Renal cortex interstitium (tissue), 11 donors: ENCODE measurements at regions not wholly inside any gene's neighbourhood (a gene's known extent, or its start where the extent isn't known, plus 50 kb on each side); places are given as distances from the start of the nearest gene placed in this dataset.
"Not testable (repeated sequence)": the region's sequence is repeated elsewhere in the genome, so short reads cannot be mapped to it uniquely, and the experiment has no call there.

Experiments used
- DNase-seq, 11 donors: peaks; one replicate each; pipeline ENCODE4 v3.0.0-alpha.2; 2013; ENCODE audit warnings: low read depth in 9 of 11, low spot score in 4 of 11; ENCODE audit errors: extremely low read depth in 1 of 11

DNA sequence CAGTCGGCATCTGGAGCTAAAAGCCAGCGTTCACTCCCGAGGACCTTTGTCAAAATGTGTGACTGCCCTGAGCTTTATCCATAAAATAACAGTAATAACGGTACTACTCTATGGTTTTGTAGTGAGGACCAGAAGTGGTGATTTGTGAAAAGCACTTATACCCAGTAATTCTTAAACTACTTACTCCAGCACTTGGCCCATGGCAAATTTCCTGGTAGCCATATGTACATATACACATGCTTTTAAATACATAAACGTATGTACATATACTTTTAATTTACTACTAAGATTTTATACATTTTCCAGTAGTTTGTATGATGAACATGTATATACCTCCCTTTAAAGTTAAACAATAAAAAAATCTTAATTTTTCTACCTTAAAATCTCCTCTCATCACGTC is 163.8 kb upstream of the TMEM132C start:
- no peak for DNase-seq

DNA sequence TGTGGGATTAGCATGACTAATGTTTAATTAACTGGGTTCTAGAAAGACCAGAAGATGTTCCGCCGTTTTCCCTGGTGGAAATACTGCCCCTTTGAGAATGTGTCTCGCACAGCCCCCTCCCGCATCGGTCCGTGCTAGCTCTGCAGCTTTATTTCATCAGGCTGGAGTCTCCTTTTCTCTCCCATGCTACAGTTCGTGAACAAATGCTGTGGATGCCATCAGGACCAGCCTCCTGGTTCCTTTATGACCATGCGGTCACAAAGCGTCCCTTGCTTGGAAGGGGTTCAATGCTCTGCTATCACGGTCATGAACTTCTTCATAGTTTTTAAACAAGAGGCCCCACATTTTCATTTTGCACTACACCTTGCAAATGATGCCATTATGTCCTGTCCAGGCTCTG is 157.7 kb upstream of the TMEM132C start:
- no peak for DNase-seq

DNA sequence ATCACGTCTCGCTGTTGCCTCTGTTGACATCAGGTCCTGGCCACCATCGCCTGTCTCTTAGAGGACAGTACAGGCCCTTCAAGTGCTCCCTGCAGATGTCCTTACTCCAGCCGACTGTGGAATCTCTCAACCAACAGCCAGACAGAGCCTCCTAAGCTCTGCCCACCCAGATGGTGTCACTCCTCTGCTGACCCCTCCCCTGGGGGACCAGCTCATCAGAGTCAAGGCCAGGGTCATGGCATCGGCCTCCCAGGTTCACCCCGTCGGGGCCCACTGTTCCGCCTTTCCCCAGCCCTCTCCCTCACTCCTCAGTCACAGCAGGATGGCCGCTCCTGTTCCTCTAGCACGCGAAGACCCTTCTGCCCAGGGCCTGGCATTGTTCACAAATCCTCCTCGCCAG is 157.3 kb upstream of the TMEM132C start:
- no peak for DNase-seq

DNA sequence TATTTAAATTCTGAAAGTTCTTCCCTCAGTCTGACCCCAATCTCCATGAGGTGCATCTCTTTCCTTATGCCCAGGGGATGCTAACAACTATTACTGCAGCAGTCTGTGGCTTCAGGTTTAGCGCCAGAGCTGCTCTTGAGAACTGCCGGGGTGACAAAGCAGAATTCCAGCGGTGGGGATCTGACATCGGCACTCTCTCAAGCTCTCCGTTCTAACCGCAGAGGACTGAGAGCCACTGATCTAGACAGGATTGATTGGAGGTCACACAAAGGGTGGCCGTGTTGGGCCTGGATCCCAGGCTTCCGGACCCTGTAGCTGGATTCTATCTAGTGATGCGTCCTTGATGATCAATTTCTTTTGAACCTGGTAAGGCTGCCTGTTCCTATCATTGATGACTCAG is 155.6 kb upstream of the TMEM132C start:
- DNase-seq = no peak

DNA sequence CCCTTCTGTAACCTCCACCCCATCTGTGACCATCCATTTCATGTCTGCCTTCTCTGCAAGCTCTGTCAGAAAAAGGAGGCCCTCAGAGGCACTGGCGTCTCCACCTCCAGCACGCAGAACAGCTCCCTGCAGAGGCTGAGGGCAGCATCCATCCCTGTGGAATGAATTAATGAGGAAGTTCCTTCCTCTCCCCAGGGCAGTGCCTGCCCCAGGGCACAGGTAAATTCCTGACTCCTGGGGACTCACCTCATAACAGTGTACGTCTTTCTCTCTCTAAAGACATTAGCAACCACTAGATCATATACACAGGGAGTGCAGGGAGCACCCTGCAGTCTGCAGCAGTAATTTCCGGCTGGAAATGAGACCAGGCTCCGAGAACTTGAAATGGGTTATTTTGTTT is 155.0 kb upstream of the TMEM132C start:
- no peak for DNase-seq

DNA sequence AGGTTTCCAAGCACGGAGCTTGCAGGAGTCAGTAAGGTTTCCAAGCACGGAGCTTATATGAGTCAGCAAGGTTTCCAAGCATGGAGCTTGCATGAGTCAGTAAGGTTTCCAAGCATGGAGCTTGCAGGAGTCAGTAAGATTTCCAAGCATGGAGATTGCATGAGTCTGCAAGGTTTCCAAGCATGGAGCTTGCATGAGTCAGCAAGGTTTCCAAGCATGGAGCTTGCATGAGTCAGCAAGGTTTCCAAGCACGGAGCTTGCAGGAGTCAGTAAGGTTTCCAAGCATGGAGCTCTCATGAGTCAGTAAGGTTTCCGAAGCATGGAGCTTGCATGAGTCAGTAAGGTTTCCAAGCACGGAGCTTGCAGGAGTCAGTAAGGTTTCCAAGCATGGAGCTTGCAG is 153.7 kb upstream of the TMEM132C start:
- DNase-seq = not testable (repeated sequence)

DNA sequence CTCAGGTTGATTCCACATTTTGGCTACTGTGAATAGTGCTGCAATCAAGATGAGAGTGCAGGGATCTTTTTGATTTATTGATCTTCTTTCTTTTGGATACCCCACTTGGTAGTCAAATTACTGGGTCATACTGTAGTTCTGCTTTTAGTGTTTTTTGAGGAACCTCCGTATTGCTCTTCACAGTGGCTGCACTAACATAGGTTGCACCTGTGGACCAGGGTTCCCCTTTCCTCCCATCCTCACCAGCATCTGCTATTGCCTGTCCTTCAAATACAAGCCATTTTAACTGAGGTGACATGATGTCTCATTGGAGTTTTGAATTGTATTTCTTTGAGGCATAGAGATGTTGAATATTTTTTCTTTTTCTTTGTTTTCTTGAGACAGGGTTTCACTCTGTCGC is 152.5 kb upstream of the TMEM132C start:
- DNase-seq = no peak

DNA sequence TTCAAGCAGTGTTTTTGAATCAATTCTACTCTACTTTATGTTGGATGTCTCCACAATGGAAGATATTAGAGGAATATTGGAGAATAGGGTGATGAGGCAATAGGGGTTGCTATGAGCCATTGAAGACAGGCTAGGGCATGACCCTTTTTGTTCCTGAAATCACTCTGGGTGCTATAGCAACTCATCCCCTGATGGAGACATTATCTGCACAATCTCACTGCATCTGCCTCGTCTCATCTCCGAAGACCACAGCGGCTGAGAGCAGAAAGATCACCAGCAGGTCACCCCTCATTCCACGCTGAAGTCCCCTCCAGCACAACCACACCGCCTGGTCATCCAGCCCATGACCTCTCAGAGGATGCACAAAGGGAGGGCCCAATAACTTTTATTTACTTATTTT is 150.4 kb upstream of the TMEM132C start:
- no peak for DNase-seq

DNA sequence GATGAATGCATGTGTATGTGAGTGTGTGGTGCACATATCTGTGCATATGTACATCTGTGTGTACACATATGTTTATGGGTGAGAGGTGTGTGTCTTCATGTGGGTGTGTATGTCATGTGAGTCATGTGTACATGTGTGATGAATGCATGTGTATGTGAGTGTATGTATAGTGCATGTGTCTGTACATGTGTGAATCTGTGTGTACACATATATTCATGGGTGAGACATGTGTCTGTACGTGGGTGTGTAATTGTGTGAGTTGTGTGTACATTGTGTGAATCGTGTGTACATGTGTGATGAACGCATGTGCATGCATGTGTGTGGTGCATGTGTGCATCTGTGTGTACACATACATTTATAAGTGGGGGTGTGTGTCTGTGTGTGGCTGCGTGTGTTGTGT is 146.9 kb upstream of the TMEM132C start:
- DNase-seq = no peak

DNA sequence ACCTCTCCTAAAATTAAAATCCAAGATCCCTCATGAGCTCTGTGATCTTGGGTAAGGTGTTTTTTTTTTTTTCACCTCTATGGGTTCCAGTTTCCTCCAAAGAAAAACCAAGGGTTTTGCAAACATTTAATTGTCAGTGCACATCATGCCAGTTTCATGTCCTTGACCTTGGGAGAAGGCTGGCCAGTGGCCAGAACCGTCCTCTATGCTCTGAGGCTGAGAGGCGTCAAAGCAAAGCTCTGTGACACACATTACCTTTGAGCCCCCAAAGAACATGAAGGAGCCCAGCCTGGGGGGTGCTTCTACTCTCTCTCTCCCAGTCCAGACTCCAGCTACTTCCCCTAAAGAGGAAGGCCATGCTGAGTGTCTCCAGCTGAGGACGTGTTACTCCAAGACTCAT is 145.5 kb upstream of the TMEM132C start:
- DNase-seq = no peak

DNA sequence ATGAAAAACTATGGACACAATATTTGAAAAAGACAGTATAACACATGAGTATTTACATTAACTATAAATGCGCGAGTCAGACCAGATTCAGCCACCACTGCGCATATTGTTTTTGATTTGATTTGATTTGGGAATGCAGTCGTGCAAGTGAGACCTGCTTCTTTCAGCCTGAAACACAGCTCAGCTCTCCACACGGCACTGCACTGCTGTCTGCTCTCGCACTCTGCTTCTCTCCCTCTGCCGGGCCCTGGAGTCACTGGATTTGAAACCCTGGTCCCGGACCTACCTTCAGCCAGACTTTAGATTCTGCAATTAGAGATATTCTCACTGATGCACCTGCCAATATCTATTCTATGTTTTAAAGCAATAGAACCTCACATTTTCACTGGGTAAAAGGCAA is 143.9 kb upstream of the TMEM132C start:
- DNase-seq = no peak

DNA sequence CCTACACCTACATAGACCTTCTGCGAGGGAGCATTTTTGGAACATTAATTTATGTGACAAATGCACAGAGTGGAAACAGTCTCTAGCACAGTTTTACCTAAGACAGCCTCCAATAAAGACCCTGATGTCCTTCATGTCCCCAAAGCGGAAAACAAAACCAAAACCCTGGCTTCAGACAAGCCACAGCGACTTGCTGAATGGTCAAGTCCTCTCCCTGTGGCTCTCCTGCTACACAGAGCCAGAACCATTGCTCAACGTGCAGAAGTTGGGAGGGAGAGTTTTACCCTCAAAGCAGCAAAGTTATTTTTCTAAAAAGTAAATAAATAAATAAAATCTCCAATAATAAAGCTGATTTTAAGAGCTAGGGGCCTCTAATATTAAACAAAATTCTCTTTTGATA is 135.0 kb upstream of the TMEM132C start:
- DNase-seq = no peak

DNA sequence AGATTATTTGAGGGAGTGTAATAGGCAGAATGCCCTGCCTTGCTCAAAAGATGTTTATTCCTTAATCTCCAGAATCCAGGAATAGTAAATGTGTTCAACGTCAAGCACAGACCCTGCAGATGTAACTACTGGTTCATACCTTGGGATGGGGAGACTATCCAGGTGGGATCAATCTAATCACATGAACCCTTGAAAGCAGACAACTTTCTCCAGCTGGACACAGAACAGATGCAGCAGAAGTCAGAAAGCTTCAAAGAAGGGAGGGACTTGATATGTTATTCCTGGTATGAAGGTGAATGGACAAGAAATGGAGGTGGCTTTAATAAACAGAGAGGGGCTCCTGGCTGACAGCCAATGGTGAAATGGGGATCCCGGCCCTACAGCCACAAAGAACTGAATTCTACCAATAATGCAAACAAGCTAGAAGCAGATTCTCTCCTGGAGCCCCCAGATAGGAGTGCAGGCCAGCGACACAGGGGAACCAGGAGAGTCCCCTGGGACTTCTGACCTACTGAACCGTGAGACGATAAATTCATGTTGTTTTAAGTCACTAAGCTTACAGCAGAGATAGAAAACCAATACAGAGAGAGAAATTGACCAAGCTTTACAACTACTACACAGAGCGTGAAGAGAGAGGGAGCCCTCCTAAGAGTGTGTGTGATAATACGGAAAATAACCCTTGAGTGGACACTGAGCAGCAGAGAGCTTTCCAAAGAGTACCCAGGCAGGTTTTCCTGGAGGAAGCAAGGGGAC is 133.5 kb upstream of the TMEM132C start:
- DNase-seq = no peak

DNA sequence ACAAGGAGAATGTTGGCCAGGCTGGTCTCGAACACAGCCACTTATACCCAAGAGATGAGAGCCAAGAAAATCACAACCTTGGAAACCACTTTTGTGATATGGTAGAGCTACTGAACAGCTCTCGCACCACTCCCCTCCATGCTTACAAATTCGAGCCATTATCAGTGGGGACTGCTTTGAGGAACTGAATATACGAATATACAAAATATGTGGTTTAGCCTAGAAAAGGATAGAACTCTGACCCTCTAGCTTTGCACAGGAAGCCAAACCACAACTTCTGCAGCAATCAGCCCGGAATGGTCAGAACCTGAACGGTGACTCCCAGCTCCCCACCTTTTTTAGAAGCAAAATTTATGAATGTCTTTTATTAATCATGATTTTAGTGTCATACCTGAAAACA is 129.8 kb upstream of the TMEM132C start:
- no peak for DNase-seq

DNA sequence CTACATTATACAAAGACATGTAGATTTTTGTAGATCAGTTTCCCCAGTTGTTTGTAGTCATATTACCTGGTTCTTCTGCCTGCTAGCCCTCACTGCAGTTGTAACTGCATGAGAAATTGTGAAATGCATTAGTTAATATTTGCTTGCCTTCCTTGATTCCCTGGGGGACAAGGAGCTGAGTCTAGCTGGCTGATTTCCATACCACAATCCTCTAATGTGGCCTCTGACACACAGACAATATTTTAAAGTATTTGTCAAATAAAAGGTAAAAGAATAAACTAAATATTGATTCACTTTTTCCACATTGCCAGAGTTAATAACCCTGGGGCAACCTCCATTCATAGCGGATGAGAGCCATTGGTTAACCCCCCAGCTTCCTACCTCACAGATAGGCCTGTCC is 128.8 kb upstream of the TMEM132C start:
- no peak for DNase-seq

DNA sequence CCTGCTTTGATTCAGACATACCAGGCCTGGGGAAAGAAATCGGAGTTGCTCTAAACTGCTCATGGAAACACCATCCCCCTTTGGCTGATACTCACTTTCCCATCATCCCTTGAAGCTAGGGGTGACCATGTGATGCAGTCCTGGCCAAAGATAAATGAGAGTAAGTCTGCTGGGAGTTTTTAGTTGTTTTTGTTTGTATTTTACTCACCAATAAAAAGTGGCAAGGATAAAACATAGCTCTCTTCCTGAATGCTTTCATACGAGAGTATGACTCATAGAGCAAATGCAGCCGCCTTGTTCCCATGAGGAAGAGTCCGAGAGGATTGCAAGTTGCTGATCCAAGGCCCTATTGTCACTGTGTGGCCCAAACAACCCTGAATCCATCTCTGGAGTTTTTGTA is 126.4 kb upstream of the TMEM132C start:
- DNase-seq = no peak

DNA sequence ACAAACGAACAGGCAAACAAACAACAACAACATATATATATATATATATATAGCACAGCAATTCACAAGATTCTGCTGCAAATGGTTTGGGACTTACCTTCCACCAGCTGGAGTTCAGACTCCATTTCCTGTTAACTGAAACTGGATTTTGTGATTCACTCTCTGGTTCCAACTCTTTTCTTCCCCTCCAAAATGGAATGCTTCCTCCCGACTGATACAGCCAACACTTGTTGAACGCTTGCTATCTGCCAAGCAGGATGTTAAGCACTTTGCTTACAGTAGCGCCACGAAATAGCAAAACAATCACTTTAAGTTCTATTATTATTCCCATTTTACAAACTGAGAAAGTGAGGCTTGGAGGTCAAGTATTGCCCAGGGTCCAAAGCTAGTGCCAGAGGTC is 116.0 kb upstream of the TMEM132C start:
- no peak for DNase-seq

DNA sequence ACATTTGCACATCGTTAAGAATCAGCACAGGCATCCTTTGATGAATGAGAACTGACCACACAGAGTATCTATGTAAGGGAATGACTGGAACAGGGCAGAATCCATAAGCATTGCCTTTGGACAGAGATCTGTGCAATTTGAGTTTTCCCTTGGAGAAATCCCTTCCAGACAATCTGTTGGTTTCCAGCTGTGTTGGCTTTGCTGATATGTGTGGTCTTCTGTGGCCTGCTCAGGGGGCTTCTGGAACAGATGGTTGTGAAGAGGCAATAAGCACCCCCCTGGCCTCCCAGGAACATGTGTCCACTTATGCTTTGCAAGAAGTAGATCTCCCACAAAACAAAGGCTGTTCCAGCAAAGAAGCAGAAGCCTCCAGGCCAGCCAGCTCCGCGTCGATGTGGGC is 111.4 kb upstream of the TMEM132C start:
- DNase-seq = no peak

DNA sequence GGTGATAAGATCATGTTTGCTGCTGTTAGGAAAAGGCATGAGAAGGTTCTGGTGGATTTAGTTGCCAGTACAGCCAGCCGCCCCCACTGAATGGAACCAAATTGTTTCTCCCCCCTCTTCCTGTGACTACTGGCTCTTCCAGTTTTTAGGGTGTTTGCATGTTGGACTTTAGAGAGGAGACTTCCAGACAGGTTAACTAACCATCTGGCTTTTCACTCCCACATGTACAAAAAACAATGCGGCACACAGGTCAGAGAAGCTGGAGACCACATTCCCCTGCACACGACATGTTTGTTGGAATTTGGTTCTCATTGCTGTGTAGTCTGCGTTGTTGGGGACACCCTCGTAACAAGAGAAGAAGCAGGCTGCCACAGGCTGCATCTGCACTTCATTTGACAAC is 103.9 kb upstream of the TMEM132C start:
- DNase-seq = peak in 1 of 11 donors; percentile 14

DNA sequence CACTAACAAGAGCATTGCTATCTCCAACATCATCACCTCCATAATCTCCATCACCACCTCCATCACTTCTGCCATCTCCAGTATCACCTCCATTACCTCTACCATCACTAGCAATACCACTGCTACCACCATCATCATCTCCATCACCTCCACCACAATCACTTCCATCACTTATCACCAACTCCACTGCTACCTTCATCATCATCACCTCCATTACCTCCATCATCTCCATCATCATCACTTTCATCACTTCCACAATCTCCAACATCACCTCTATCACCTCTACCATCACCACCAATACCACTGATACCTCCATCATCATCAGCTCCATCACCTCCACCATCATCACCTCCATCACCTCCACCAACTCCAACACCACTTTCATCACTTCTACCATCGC is 102.4 kb upstream of the TMEM132C start:
- no peak for DNase-seq

DNA sequence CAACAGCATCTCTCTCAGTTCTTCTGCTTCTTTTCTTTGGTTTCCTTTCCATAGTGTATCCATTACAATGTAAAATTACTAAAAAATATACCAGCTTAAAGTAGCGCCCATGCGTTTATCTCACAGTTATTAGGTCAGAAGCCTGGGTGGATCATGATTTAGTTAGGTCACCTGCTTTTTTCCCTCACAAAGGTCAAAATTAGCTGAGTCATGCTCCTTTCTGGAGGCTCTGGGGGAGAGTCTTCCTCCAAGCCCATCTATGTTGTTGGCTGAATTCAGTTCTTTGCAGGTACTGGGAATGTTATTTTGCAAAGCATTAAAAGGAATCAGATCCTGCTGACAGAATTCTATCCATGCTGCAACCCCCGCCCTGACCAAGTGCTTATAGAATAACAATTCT is 101.6 kb upstream of the TMEM132C start:
- DNase-seq = no peak

DNA sequence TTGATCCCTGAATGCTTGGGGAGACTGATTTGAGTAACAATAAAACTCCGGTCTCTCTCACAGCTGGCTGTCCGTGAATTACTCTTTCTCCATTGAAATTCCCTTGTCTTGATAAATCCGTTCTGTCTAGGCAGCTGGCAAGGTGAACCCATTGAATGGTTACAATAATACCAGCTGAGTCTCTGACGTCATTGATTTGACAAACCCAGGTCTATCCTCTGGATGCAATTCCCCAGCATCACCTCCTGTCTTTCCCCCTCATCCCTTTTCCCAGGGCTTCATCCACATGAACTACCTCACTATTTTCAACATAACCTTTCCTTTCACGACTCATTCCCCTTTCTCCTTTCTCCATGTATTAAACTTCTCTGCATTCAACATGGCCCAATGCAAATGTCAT is 98.7 kb upstream of the TMEM132C start:
- no peak for DNase-seq
